ENCODE measurements at regions not wholly inside any gene's neighbourhood (a gene's known extent, or its start where the extent isn't known, plus 50 kb on each side); places are given as distances from the start of the nearest gene placed in this dataset.
"Not testable (repeated sequence)": the region's sequence is repeated elsewhere in the genome, so short reads cannot be mapped to it uniquely, and the experiment has no call there.

GRCh38 chr2:87452193-87452592 is 295.7 kb upstream of the PLGLB2 start:
- DNase-seq (ENCODE audit: low spot score in 2 of 2); H3K4me3 ChIP-seq; in situ Hi-C loops (cut with MboI; ENCODE audit: low sequenced_read_pairs); H3K9me3 ChIP-seq; H3K4me1 ChIP-seq; H3K36me3 ChIP-seq (replicated peaks); H3K27me3 ChIP-seq (ENCODE audit: low read depth): not testable (repeated sequence)

- H3K36me3 ChIP-seq (replicated peaks); in situ Hi-C loops (cut with MboI; ENCODE audit: low sequenced_read_pairs); H3K4me3 ChIP-seq; H3K4me1 ChIP-seq; H3K9me3 ChIP-seq; H3K27me3 ChIP-seq (ENCODE audit: low read depth); DNase-seq (ENCODE audit: low spot score in 2 of 2): not testable (repeated sequence)
Measured at GRCh38 chr2:87452861-87453260, 295.0 kb upstream of the PLGLB2 start.

- H3K4me1 ChIP-seq; H3K9me3 ChIP-seq; H3K36me3 ChIP-seq (replicated peaks); in situ Hi-C loops (cut with MboI; ENCODE audit: low sequenced_read_pairs); H3K27me3 ChIP-seq (ENCODE audit: low read depth); DNase-seq (ENCODE audit: low spot score in 2 of 2); H3K4me3 ChIP-seq: not testable (repeated sequence)
Measured at GRCh38 chr2:87453965-87454364, 293.9 kb upstream of the PLGLB2 start.

GRCh38 chr2:87454421-87454820 is 293.5 kb upstream of the PLGLB2 start:
- H3K4me1 ChIP-seq; in situ Hi-C loops (cut with MboI; ENCODE audit: low sequenced_read_pairs); H3K4me3 ChIP-seq; DNase-seq (ENCODE audit: low spot score in 2 of 2); H3K36me3 ChIP-seq (replicated peaks); H3K27me3 ChIP-seq (ENCODE audit: low read depth); H3K9me3 ChIP-seq: not testable (repeated sequence)

GRCh38 chr2:87455209-87455853 is 292.6 kb upstream of the PLGLB2 start:
- H3K4me3 ChIP-seq, result not testable (repeated sequence)

GRCh38 chr2:87455854-87456249 is 292.0 kb upstream of the PLGLB2 start:
- H3K4me1 ChIP-seq; in situ Hi-C loops (cut with MboI; ENCODE audit: low sequenced_read_pairs); H3K9me3 ChIP-seq; H3K27me3 ChIP-seq (ENCODE audit: low read depth); H3K36me3 ChIP-seq (replicated peaks); H3K4me3 ChIP-seq; DNase-seq (ENCODE audit: low spot score in 2 of 2): not testable (repeated sequence)

More at GRCh38 chr2:87455209-87455853, 292.6 kb upstream of the PLGLB2 start:
- H3K9me3 ChIP-seq; H3K27me3 ChIP-seq (ENCODE audit: low read depth); H3K36me3 ChIP-seq (replicated peaks); in situ Hi-C loops (cut with MboI; ENCODE audit: low sequenced_read_pairs); DNase-seq (ENCODE audit: low spot score in 2 of 2); H3K4me1 ChIP-seq: not testable (repeated sequence)

- H3K4me1 ChIP-seq; H3K4me3 ChIP-seq; DNase-seq (ENCODE audit: low spot score in 2 of 2); H3K27me3 ChIP-seq (ENCODE audit: low read depth); in situ Hi-C loops (cut with MboI; ENCODE audit: low sequenced_read_pairs); H3K36me3 ChIP-seq (replicated peaks); H3K9me3 ChIP-seq: not testable (repeated sequence)
Measured at GRCh38 chr2:87456477-87457128, 291.3 kb upstream of the PLGLB2 start.

GRCh38 chr2:87457129-87457499 is 290.8 kb upstream of the PLGLB2 start:
- H3K4me3 ChIP-seq; DNase-seq (ENCODE audit: low spot score in 2 of 2); H3K9me3 ChIP-seq; in situ Hi-C loops (cut with MboI; ENCODE audit: low sequenced_read_pairs); H3K4me1 ChIP-seq; H3K36me3 ChIP-seq (replicated peaks); H3K27me3 ChIP-seq (ENCODE audit: low read depth): not testable (repeated sequence)

- H3K9me3 ChIP-seq; H3K36me3 ChIP-seq (replicated peaks); H3K27me3 ChIP-seq (ENCODE audit: low read depth); H3K4me1 ChIP-seq; in situ Hi-C loops (cut with MboI; ENCODE audit: low sequenced_read_pairs); H3K4me3 ChIP-seq; DNase-seq (ENCODE audit: low spot score in 2 of 2): not testable (repeated sequence)
Measured at GRCh38 chr2:87458938-87459337, 288.9 kb upstream of the PLGLB2 start.

- H3K36me3 ChIP-seq (replicated peaks); H3K9me3 ChIP-seq; H3K4me1 ChIP-seq; in situ Hi-C loops (cut with MboI; ENCODE audit: low sequenced_read_pairs); DNase-seq (ENCODE audit: low spot score in 2 of 2); H3K4me3 ChIP-seq; H3K27me3 ChIP-seq (ENCODE audit: low read depth): not testable (repeated sequence)
Measured at GRCh38 chr2:87460104-87460503, 287.8 kb upstream of the PLGLB2 start.

GRCh38 chr2:87460662-87461061 is 287.2 kb upstream of the PLGLB2 start:
- not testable (repeated sequence) for H3K27me3 ChIP-seq (ENCODE audit: low read depth); DNase-seq (ENCODE audit: low spot score in 2 of 2); H3K9me3 ChIP-seq

GRCh38 chr2:87461671-87462070 is 286.2 kb upstream of the PLGLB2 start:
- in situ Hi-C loops (cut with MboI; ENCODE audit: low sequenced_read_pairs); DNase-seq (ENCODE audit: low spot score in 2 of 2); H3K9me3 ChIP-seq; H3K27me3 ChIP-seq (ENCODE audit: low read depth); H3K4me3 ChIP-seq; H3K4me1 ChIP-seq; H3K36me3 ChIP-seq (replicated peaks): not testable (repeated sequence)

More at GRCh38 chr2:87460662-87461061, 287.2 kb upstream of the PLGLB2 start:
- in situ Hi-C loops (cut with MboI; ENCODE audit: low sequenced_read_pairs); H3K4me3 ChIP-seq; H3K4me1 ChIP-seq; H3K36me3 ChIP-seq (replicated peaks): not testable (repeated sequence)

GRCh38 chr2:87464219-87464618 is 283.7 kb upstream of the PLGLB2 start:
- DNase-seq (ENCODE audit: low spot score in 2 of 2); in situ Hi-C loops (cut with MboI; ENCODE audit: low sequenced_read_pairs); H3K36me3 ChIP-seq (replicated peaks): not testable (repeated sequence)

GRCh38 chr2:87465730-87466129 is 282.2 kb upstream of the PLGLB2 start:
- H3K9me3 ChIP-seq; DNase-seq (ENCODE audit: low spot score in 2 of 2); H3K4me1 ChIP-seq; H3K4me3 ChIP-seq; H3K36me3 ChIP-seq (replicated peaks); H3K27me3 ChIP-seq (ENCODE audit: low read depth); in situ Hi-C loops (cut with MboI; ENCODE audit: low sequenced_read_pairs): not testable (repeated sequence)

More at GRCh38 chr2:87464219-87464618, 283.7 kb upstream of the PLGLB2 start:
- H3K9me3 ChIP-seq; H3K4me3 ChIP-seq; H3K4me1 ChIP-seq; H3K27me3 ChIP-seq (ENCODE audit: low read depth): not testable (repeated sequence)
